COR-L47 (cell line): ENCODE measurements at regions not wholly inside any gene's neighbourhood (a gene's known extent, or its start where the extent isn't known, plus 50 kb on each side); places are given as distances from the start of the nearest gene placed in this dataset.
"Not testable (repeated sequence)": the region's sequence is repeated elsewhere in the genome, so short reads cannot be mapped to it uniquely, and the experiment has no call there.

Experiments
- DNase-seq: peaks from one replicate; lab custom pipeline; 2025; lab: John Stamatoyannopoulos, UW

DNA sequence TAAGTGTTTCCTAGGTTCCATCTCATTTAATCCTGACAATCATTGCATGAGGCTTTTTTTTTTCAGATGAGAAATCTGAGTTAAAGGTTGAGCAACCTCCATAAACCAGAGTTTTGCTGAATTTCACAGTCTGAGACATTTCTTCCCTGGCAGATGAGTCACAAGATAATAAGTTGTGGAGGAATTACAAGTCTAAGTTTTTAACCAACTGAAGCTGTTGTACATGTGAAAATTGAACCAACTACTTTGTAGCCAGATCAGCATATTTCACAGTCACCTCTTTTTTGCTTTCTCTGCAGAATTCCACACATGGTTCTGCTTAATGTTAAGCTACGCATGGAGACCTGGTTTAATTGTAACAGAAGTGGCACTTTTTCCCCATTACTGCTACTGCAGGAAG lies 765.6 kb downstream of the CDH11 start:
- no peak for DNase-seq

DNA sequence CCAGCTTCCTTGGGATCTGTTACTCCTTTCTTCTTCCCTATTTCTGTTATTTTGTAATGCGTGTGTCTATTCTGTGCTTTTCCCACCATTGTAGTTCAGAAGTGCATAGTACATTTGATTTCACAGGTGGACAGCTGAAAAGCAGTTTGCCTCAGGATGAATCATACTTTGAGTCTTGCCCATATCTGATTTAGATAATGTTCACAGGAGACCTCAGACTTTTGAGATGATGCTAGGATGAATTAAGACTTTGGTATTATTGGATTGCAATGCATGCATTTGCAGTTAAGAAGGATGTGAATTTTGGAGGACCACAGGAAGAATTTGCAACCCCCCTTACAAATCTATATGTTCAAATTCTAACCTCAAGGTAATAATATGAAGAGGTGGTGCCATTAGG lies 769.6 kb downstream of the CDH11 start:
- no peak for DNase-seq

- no peak for DNase-seq
These were observed 770.7 kb downstream of the CDH11 start for GRCh38 chr16:64351121-64351520.

DNA sequence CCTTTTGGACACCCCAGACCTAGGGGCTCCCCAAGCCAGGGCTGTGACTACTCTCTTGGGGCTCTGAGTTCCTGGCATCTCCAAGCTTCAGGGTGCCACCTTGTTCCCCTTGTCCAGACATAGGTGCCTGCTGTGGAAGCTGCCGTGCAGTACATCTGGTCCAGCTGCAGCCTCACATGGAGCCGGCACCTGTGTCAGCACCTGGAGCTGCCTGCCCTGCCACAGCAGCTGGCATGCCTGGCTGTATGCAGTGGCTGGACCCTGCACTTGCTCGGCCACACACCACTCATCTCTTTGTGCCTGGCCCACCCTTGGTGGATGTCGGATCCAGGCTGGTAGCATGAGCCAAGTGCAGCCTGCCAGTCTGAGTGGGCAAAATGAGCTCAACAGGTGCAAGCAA lies 775.8 kb downstream of the CDH11 start:
- DNase-seq = no peak

- no peak for DNase-seq
These were observed 776.7 kb downstream of the CDH11 start for GRCh38 chr16:64345142-64345541.

GRCh38 chr16:64343820-64344443 lies 777.9 kb downstream of the CDH11 start:
- DNase-seq = not testable (repeated sequence)

DNA sequence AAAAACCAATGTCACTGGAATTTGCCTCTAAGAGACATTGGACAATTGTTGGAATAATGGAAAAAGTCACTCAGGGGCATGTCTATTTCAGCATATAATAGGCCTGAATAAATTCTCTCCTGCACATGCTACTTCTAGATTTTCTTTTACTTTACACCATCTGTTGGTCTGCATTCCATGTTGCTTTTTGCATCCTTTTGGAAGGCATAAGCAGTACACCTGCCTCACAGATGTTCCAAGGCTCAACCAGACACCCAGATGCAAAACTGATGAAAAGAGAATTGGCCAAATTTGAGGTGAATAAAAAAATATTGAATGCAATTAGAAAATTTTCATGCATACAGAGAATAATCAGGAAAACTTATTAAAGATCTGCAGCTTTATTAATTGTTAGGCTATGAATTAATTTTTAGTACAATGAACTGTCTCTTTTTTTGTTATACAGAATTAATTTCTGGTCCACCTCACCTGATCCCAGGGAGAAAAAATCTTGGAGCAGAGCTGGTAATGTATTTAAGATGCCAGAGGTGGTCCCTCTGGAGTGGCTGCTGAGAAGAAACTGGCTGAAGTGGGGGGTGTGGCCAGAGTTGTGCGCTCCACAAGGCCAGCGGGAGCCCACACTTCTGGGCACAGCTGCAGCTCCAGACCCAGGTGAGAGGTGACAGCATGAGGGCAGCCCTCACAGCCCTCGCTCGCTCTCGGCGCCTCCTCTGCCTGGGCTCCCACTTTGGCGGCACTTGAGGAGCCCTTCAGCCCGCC lies 778.6 kb downstream of the CDH11 start:
- DNase-seq = no peak

GRCh38 chr16:64341336-64341735 lies 780.5 kb downstream of the CDH11 start:
- not testable (repeated sequence) for DNase-seq

- DNase-seq = no peak
These were observed 782.7 kb downstream of the CDH11 start for GRCh38 chr16:64339052-64339770.

DNA sequence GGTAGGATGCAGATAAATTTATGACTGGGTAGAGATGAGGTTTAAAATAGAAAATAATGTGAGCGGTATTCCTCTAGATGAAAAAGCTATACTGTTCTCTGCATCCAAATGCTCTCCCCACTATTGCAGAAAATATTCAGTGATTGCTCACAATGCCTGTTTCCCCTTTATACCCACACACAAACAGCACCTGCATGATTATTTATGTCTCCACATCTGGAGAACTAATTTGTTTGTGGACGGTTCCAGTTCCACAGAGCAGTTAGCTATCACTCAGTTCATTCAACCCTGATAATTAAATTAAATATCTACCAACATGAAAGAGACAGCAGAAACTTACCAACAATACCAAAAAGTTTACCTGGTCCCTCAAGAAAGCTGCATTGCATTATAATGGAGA lies 800.0 kb downstream of the CDH11 start:
- no peak for DNase-seq

GRCh38 chr16:64321066-64321465 lies 800.8 kb downstream of the CDH11 start:
- no peak for DNase-seq

DNA sequence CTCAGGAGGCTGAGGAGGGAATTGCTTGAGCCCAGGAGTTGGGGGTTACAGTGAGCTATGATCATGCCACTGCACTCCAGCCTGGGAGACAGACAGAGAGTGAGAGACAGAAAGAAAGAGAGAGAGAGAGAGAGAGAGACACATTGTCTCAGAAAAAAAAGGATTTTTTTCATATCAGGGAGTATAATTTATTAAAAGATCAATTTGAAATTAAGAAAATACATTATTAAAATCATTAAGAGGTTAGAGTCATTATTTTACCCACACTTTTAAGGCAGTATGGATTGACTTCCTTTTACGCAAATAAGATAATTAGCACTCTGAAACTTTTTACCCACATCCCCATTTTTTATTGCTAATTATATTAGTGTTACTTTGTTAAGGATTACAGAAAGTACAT lies 804.3 kb downstream of the CDH11 start:
- DNase-seq = no peak

GRCh38 chr16:64313726-64314125 lies 808.1 kb downstream of the CDH11 start:
- no peak for DNase-seq

GRCh38 chr16:64312980-64313379 lies 808.9 kb downstream of the CDH11 start:
- no peak for DNase-seq

DNA sequence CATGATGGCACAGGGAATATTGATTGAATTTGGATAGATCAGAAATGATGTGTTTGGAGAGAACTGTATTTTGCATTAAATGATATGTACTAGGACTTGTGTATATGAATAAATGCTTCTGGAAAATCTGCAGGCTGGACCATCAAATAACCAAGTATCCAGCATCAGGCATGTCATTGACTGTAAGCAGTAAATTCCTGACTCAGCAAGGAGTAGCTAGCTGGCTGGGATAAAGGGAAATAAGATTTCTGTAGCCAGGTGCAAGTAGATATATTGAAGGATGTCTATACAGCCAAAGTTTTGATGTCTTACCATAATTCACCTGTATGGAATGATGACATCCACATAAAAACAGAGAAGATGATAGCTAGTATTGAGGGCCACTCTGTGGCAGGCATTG lies 809.6 kb downstream of the CDH11 start:
- no peak for DNase-seq

DNA sequence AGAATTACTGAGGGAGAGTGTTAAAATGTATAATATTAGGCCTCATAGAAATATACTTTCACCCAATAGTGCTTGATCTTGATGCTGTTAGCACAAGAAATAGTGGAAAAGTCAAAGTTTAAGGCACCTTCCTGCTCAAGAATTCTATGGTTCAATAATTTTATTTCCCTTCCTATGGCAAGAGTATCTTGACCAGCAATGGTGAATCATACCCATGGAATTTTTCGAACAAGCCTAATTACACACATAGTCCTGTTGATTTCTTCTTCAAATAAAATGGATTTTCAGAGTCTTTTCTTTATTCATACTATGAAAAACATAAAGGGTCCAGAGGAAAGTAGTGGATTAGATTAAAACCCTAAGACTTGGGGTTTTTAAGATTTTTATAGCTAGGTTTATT lies 810.6 kb downstream of the CDH11 start:
- DNase-seq = no peak

DNA sequence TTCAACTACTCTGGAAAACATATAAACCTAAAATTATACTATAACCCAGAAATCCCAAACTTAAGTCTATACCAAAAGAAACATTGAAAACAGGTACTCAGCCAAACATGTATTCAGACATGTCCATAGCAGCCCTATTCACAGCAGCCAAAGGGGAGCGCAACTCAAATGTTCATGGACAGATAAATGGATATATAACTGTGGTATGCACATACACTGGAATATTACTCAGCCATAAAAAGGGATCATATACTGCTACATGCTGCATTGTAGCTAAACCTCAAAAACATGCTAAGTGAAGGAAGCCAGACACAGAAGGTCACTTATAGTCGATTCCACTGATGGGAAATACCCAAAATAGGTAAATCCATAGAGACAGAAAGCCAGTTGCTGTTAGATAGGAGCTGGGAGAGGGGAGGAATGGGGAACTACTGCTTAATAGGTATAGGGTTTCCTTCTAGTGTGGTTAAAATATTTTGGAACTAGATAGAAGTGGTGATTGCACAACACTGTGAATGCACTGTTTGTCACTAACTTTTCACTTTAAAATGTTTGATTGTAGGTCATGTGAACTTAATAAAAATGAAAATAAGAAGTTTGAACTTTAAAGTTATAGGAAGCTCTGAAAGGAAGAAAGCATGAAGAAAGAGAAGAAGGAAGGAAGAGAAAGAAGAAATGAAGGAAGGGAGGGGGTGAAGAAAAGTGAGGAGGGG lies 812.3 kb downstream of the CDH11 start:
- DNase-seq = no peak

DNA sequence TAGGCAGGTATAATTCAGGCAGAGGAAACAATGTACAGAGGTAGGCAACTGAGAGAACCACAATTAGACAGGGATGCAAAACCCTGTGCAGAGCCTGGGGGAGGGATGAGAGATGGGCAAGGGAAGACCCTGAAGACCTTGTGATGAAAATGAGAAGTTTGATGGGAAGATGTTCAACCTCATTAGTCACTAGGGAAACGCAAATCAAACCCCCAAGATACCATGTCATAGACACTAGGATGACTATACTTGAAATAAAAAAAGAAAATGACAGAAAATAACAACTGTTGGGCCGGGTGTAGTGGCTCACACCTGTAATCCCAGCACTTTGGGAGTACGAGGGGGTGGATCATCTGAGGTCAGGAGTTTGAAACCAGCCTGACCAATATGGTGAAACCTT lies 813.1 kb downstream of the CDH11 start:
- DNase-seq = no peak

DNA sequence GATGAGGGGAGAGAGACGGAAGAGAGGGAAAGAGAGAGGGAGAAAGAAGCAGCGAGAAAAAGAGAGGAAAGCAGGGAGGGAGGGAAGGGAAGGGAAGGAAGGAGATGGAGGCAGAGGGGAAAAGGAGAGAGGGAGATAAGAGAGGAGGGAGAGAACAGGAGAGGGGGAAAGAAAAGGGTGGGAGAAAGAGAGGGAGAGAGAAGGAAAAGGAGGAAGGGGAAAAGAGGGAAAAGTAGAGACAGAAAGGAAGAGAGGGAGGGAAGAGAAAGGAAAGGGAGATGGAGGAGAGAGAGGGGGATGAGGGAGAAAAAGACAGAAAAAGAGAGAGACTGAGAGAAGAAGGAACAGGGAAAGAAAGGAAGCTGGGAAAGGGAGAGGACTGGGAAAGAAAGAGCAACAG lies 814.4 kb downstream of the CDH11 start:
- DNase-seq = no peak

DNA sequence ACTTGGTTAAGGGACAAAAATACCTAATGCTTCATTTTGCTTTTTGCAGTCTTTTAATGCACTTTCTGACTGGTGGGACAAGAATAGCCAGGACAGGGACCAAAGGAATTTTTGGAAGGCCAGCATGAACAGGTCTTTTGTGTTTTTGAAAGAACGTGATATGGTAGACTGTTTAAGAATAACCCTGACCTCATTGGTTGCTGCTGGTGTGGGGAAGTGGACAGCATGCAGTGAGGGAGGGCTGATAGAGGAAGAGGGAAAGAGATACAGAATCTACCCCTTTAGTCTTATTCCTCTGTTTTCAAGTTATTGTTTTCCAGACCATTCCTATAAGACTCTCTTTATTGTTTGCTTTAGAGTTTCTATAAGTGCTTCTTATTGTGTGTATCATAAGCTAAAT lies 816.2 kb downstream of the CDH11 start:
- no peak for DNase-seq

DNA sequence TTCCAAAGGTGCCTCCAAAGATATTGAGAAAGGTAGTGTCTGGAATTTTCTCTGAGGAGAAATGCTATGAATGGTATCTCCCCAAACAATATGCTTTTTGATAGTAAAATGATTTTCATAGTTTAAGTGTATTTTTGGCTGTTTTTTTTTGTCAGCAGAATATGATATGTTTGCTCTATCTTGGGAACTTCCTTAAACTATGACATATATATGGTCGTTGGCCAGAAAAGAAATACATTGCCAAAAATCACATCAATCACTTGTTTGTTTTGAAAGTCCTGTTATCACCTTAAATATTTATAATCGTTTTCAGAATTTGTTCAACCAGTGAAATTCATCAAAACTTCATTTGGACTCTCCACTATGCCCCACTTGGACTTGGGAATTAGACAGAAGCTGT lies 816.9 kb downstream of the CDH11 start:
- no peak for DNase-seq

DNA sequence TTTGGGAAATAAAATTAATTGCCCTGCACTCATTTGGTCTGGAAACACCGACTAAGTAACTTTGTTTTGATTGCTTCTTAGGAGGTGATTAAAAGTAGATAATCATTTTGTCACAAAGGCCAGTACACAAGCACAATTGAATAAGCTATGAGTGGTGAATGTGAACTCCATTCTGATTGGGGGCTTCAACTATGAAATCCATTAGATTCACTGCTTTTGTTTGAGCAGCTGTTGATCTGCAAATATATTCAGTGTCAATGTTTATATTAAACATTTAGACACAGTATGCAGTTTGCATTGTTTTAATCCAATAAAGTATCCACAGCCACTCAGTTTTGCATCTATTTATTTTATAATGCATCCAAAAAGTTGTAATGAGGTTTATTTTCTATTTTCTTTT lies 817.5 kb downstream of the CDH11 start:
- no peak for DNase-seq
